GM12801 (cell line): ENCODE measurements at regions not wholly inside any gene's neighbourhood (a gene's known extent, or its start where the extent isn't known, plus 50 kb on each side); places are given as distances from the start of the nearest gene placed in this dataset.

Experiments
- CTCF ChIP-seq: IDR thresholded peaks from one replicate; pipeline ENCODE4 v1.5.1; 2011; ENCODE audit warnings: control low read depth; ENCODE audit not compliant: insufficient read length; ENCODE audit errors: extremely low read depth

- TF ChIP-seq CTCF: no peak
Measured at GRCh38 chr15:70583006-70583405, 180.4 kb downstream of the UACA start.

DNA sequence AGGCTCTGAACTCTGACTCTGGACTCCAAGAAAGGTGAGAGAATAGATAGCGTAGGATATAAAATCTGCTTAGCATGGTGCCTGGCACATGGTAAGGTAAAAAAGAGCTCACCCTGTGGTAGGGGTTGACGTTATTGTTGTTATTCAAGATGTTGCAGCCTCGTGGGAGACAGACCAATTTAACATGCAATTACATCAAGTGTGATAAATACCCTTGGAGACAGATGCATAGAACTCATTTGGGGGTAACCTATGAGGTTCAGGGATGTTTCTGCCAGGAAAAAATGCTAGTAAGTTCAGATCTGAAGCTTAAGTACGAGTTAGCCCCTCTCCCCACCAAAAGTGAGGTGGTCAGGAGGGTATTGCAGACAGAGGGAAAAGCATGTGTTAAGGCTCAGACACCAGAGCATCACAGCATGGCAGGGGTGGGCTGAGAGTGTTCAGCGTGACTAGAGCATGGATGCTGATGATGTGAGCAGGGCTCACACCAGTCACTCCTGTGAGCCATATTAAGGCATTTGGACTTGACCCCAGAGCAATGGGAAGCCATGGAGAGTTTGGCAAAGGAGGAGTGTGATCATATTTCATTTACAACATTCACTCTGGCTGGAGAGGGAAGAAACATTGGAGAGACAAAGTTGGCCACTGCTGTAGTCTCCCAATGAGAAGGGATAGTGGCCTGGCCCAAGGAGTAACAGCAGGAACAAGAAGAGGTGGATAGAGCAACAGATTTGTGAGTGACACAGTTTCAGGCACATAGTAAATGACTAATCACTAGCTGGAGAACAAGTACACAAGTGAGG lies 181.0 kb downstream of the UACA start:
- no peak for TF ChIP-seq CTCF

- TF ChIP-seq CTCF: no peak
Measured at GRCh38 chr15:70580958-70581357, 182.4 kb downstream of the UACA start.

DNA sequence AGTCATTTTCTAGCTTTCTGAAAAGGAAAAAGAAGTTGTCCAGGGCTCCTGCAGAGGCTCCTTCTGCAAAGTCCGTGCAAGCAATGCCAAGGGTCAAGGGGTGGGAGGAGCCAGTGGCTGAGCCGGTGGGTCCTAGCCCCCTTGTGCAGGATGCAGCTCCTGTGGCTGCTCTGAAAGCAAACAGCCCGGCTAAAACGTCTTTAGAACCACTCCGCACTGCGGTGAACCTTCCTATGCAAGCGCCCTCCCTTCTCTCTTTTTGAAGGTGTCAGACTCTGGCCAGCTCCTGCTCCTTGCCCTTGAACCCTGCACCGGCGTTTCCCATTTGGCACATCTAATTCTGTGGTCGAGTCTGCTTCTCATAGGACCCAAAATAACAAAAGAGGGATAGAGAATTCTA lies 183.1 kb downstream of the UACA start:
- TF ChIP-seq CTCF: no peak

DNA sequence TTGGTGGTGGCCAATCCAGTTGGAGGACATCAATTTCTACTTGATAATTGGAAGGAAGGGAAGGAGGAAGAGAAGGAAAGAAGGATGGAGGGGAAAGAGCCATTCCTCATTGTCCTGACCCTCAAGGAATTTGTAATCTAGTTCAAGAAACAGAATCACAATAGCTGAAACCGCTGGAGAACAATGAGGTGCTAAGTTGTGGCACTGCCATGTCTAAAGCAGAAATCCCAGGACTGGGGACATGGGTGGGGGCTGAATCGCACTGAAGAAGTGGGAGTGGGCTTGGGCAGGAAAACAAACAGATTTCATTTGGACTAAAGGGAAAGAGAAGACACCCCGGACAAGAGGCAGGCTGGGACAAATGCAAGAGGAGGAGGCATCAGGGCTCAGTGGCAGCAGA lies 183.6 kb downstream of the UACA start:
- TF ChIP-seq CTCF: no peak

DNA sequence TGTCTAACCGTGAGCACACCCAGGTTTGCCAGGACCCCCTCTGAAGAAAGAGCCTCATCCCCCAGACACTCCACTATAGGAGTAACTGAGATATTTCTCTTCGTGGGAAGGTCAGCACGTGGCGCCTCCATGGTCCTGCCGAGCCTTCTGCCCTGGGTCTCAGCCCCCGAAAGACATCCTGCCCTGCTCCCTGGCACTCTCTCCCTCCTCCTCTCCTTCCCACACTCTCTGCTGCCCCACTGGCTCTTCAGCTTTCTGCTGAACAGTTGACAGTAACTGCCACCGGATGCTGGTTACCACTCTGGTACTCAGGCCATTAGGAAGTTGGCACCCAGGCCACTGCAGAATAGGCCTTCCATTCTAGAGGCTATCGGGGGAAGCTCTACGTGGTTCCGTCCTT lies 185.2 kb downstream of the UACA start:
- TF ChIP-seq CTCF: no peak

DNA sequence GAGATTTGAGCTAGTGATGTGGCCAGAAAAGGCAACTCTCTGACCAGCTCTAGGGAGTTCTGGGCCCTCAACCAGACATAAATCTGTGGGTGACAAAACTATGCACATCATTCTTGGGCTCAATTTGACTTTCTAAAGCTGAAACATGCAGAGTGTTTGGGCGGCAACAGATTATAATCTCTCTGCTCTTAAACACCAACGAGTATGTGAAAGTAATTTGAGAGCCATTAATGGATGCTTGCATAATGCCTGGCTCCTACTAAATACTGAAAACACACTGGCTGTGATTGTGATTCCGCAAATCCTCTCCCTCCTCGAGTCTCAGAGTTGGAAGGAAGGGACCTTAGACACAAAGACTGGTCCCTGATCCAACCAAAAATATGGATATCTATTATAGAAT lies 186.7 kb downstream of the UACA start:
- no peak for TF ChIP-seq CTCF
